ENCODE measurements at regions not wholly inside any gene's neighbourhood (a gene's known extent, or its start where the extent isn't known, plus 50 kb on each side); places are given as distances from the start of the nearest gene placed in this dataset.

DNA sequence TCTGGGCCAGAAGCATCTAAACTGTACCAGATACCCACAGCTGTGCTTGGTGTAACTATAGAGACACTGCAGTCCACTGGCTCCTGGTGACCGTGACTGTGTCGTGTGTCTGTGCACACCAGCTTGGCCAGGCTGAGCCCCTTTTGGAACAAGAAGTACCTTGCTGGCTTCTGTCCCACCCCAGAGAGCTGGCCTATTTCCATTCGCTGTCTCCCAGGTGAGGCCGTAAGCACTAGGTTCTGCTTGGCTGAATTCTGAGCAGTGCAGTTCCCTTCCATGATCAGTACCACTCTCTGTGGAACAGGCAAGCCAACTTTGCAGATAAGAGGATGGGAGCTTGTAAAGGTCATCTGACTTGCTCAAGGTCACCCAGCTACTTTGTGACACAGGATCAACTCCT, 119.9 kb upstream of the DNAH14 start:
- no peak overlapping the region for H3K27ac ChIP-seq
- H3K4me3 ChIP-seq, result no peak overlapping the region
- no peak overlapping the region for H3K9ac ChIP-seq
- no peaks in the 10 kb centered on the region for H3K4me1 Mint-ChIP-seq
- H3F3A ChIP-seq (ENCODE audit: low read depth), result no peaks in the 10 kb centered on the region
- H3K4me1 ChIP-seq, result no peaks in the 10 kb centered on the region
- no peaks in the 10 kb centered on the region for H3K27me3 ChIP-seq
- H2AFZ ChIP-seq (replicated peaks), result no peak overlapping the region
- H3K36me3 Mint-ChIP-seq, result no peaks in the 10 kb centered on the region
- H4K20me1 ChIP-seq (ENCODE audit: low read depth), result no peaks in the 10 kb centered on the region
- H3K9me3 Mint-ChIP-seq, result peaks cover 6% of the 10 kb centered on the region
- H3K27me3 Mint-ChIP-seq (ENCODE audit: insufficient read depth, low read depth), result no peaks in the 10 kb centered on the region
- no peak overlapping the region for H3K4me2 ChIP-seq
- H3K79me2 ChIP-seq (ENCODE audit: low read depth), result no peaks in the 10 kb centered on the region
- H3K4me3 Mint-ChIP-seq, result no peak overlapping the region
- no peak overlapping the region for H3K27ac Mint-ChIP-seq
- no peaks in the 10 kb centered on the region for H3K9me3 ChIP-seq (ENCODE audit: low read depth)
- DNase-seq (ENCODE audit: low spot score), result no peak
- H3K36me3 ChIP-seq, result no peaks in the 10 kb centered on the region
- TF ChIP-seq EZH2 (IDR thresholded peaks at IDR 0.05) (no peak), EZH2phosphoT487 (IDR thresholded peaks at IDR 0.05) (no peak)
- TF ChIP-seq, protein P1, sequence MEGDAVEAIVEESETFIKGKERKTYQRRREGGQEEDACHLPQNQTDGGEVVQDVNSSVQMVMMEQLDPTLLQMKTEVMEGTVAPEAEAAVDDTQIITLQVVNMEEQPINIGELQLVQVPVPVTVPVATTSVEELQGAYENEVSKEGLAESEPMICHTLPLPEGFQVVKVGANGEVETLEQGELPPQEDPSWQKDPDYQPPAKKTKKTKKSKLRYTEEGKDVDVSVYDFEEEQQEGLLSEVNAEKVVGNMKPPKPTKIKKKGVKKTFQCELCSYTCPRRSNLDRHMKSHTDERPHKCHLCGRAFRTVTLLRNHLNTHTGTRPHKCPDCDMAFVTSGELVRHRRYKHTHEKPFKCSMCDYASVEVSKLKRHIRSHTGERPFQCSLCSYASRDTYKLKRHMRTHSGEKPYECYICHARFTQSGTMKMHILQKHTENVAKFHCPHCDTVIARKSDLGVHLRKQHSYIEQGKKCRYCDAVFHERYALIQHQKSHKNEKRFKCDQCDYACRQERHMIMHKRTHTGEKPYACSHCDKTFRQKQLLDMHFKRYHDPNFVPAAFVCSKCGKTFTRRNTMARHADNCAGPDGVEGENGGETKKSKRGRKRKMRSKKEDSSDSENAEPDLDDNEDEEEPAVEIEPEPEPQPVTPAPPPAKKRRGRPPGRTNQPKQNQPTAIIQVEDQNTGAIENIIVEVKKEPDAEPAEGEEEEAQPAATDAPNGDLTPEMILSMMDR (IDR thresholded peaks at IDR 0.05), result no peak

DNA sequence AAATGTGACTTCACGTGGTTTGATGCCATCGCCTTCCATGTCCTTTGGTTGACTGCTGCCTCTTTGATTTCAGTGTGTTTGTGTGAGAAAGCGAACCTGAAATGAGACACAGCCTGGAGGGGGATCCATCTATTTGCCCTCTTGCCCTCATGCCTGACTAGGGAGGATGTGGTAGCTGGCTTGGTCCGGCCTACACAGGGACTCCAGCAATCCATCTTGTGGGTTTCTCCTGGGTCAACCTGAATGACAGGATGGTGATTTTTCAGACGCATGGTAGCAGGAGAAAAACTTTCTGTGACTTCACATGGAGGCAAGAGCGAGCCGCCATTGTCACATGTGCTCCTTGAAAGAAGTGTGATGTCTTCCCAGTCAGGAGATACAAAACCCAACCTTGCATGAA, 117.9 kb upstream of the DNAH14 start:
- TF ChIP-seq, protein P1 (IDR thresholded peaks at IDR 0.05), result no peak
- TF ChIP-seq EZH2 (IDR thresholded peaks at IDR 0.05) (no peak), EZH2phosphoT487 (IDR thresholded peaks at IDR 0.05) (no peak)
- no peak for DNase-seq (ENCODE audit: low spot score)
- Histone ChIP-seq H3K4me3 (no peak overlapping the region), H3K36me3 (no peaks in the 10 kb centered on the region), H3K9ac (no peak overlapping the region), H4K20me1 (ENCODE audit: low read depth) (no peaks in the 10 kb centered on the region), H3K4me1 (no peaks in the 10 kb centered on the region), H3K79me2 (ENCODE audit: low read depth) (no peaks in the 10 kb centered on the region), H3K27ac (no peak overlapping the region), H3K4me2 (no peak overlapping the region), H3K9me3 (ENCODE audit: low read depth) (no peaks in the 10 kb centered on the region), H3F3A (ENCODE audit: low read depth) (no peaks in the 10 kb centered on the region), H2AFZ (replicated peaks) (no peak overlapping the region), H3K27me3 (no peaks in the 10 kb centered on the region)
- Mint-ChIP-seq H3K4me1 (no peaks in the 10 kb centered on the region), H3K9me3 (peaks cover 6% of the 10 kb centered on the region), H3K27ac (no peak overlapping the region), H3K36me3 (no peaks in the 10 kb centered on the region), H3K27me3 (ENCODE audit: insufficient read depth, low read depth) (no peaks in the 10 kb centered on the region), H3K4me3 (no peak overlapping the region)

DNA sequence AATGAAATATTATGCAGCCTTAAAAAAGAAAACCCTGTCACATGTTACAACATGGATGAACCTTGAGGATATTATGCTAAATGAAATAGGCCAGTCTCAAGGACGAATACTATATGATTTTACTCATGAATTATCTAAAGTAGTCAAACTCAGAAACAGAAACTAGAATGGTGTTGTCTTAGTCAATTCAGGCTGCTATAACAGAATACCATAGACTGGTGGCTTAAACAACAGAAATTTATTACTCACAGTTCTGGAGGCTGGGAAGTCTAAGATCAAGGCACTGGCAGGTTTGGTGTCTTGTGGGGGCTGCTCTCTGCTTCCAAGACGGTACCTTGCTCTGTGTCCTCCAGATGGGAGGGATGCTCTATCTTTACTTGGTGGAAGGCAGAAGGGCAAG, 113.8 kb upstream of the DNAH14 start:
- H3K9me3 Mint-ChIP-seq, result peaks cover 2% of the 10 kb centered on the region
- Histone ChIP-seq H3K79me2 (ENCODE audit: low read depth) (no peaks in the 10 kb centered on the region), H3K4me2 (no peak overlapping the region), H3K4me3 (no peak overlapping the region), H4K20me1 (ENCODE audit: low read depth) (no peaks in the 10 kb centered on the region), H3K27ac (no peak overlapping the region), H3K27me3 (no peaks in the 10 kb centered on the region), H3K9ac (no peak overlapping the region), H3K9me3 (ENCODE audit: low read depth) (no peaks in the 10 kb centered on the region), H3F3A (ENCODE audit: low read depth) (no peaks in the 10 kb centered on the region), H3K4me1 (no peaks in the 10 kb centered on the region), H3K36me3 (no peaks in the 10 kb centered on the region), H2AFZ (replicated peaks) (no peak overlapping the region)
- H3K4me1 Mint-ChIP-seq, result no peaks in the 10 kb centered on the region
- TF ChIP-seq, protein P1 (IDR thresholded peaks at IDR 0.05), result no peak
- TF ChIP-seq EZH2 (IDR thresholded peaks at IDR 0.05) (no peak), EZH2phosphoT487 (IDR thresholded peaks at IDR 0.05) (no peak)
- no peaks in the 10 kb centered on the region for H3K36me3 Mint-ChIP-seq
- H3K27me3 Mint-ChIP-seq (ENCODE audit: insufficient read depth, low read depth), result no peaks in the 10 kb centered on the region
- no peak for DNase-seq (ENCODE audit: low spot score)
- H3K27ac Mint-ChIP-seq, result no peak overlapping the region
- H3K4me3 Mint-ChIP-seq, result no peak overlapping the region

DNA sequence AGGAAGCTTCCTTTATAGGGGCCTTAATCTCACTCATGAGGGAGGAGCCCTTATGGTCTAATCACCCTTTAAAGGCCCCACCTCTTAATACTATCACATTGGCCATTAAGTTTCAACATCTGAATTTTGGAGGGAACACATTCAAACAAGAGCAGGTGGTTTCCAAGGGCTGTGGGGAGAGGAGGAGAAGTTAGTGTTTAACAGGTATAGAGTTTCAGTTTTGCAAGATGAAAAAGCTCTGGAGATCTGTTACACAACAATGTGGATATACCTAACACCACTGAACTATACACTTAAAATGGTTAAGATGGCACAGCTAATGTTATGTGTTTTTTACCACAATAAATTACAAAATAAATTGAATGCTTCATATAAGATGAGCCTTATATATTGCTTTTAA, 113.4 kb upstream of the DNAH14 start:
- Histone ChIP-seq H3K79me2 (ENCODE audit: low read depth) (no peaks in the 10 kb centered on the region), H3K36me3 (no peaks in the 10 kb centered on the region), H3K27ac (no peak overlapping the region), H3K9me3 (ENCODE audit: low read depth) (no peaks in the 10 kb centered on the region), H4K20me1 (ENCODE audit: low read depth) (no peaks in the 10 kb centered on the region), H3K9ac (no peak overlapping the region), H2AFZ (replicated peaks) (no peak overlapping the region), H3K4me1 (no peaks in the 10 kb centered on the region), H3K4me2 (no peak overlapping the region), H3K27me3 (no peaks in the 10 kb centered on the region), H3K4me3 (no peak overlapping the region), H3F3A (ENCODE audit: low read depth) (no peaks in the 10 kb centered on the region)
- TF ChIP-seq, protein P1 (IDR thresholded peaks at IDR 0.05), result no peak
- TF ChIP-seq EZH2 (IDR thresholded peaks at IDR 0.05) (no peak), EZH2phosphoT487 (IDR thresholded peaks at IDR 0.05) (no peak)
- Mint-ChIP-seq H3K27me3 (ENCODE audit: insufficient read depth, low read depth) (no peaks in the 10 kb centered on the region), H3K4me1 (no peaks in the 10 kb centered on the region), H3K36me3 (no peaks in the 10 kb centered on the region), H3K4me3 (no peak overlapping the region), H3K27ac (no peak overlapping the region), H3K9me3 (no peaks in the 10 kb centered on the region)
- no peak for DNase-seq (ENCODE audit: low spot score)

Data from neural progenitor cell (in vitro differentiated cells).